ENCODE measurements at regions not wholly inside any gene's neighbourhood (a gene's known extent, or its start where the extent isn't known, plus 50 kb on each side); places are given as distances from the start of the nearest gene placed in this dataset.
"Not testable (repeated sequence)": the region's sequence is repeated elsewhere in the genome, so short reads cannot be mapped to it uniquely, and the experiment has no call there.

- DNase-seq (no peak), ATAC-seq (no peak)
- Histone ChIP-seq H3K27me3 (ENCODE audit: insufficient read depth in 3 of 3, low read length in 2 of 3) (peaks cover 0 to 4% (median 0%) of the 10 kb centered on the region in 3 donors), H3K27ac (no peak overlapping the region), H3K4me1 (no peaks in the 10 kb centered on the region), H3K4me3 (no peak overlapping the region), H3K36me3 (ENCODE audit: insufficient read depth in 1 of 2, low read depth in 1 of 2) (no peaks in the 10 kb centered on the region), H3K9me3 (no peaks in the 10 kb centered on the region)
- intact Hi-C loops (cut with DNase I) = no loop called here
- no peak for TF ChIP-seq CTCF (IDR thresholded peaks at IDR 0.05)
These were observed 276.9 kb downstream of the FAM47A start for GRCh38 chrX:33855251-33855650.

GRCh38 chrX:33852146-33852545 lies 280.0 kb downstream of the FAM47A start:
- DNase-seq; H3K4me3 ChIP-seq; H3K9me3 ChIP-seq; H3K36me3 ChIP-seq (ENCODE audit: insufficient read depth in 1 of 2, low read depth in 1 of 2); intact Hi-C loops (cut with DNase I); ATAC-seq; H3K4me1 ChIP-seq; H3K27me3 ChIP-seq (ENCODE audit: insufficient read depth in 3 of 3, low read length in 2 of 3); H3K27ac ChIP-seq: not testable (repeated sequence)
- 88 to 98% (median 96%) methylated on average over 4 of the region's 4 CpGs for WGBS, 3 donors

GRCh38 chrX:33840176-33840575 lies 291.9 kb downstream of the FAM47A start:
- DNase-seq (no peak), ATAC-seq (no peak)
- intact Hi-C loops (cut with DNase I) = no loop called here
- H3K4me1 ChIP-seq = no peaks in the 10 kb centered on the region
- no peaks in the 10 kb centered on the region for H3K36me3 ChIP-seq (ENCODE audit: insufficient read depth in 1 of 2, low read depth in 1 of 2)
- no peak overlapping the region for H3K27ac ChIP-seq
- H3K4me3 ChIP-seq = no peak overlapping the region
- TF ChIP-seq CTCF (IDR thresholded peaks at IDR 0.05) = no peak
- 9 to 35% (median 18%) methylated on average over 1 of the region's 1 CpG for WGBS, 3 donors
- peaks cover 9% of the 10 kb centered on the region for H3K9me3 ChIP-seq
- peaks cover 0 to 3% (median 0%) of the 10 kb centered on the region in 3 donors for H3K27me3 ChIP-seq (ENCODE audit: insufficient read depth in 3 of 3, low read length in 2 of 3)

GRCh38 chrX:33831211-33831610 lies 300.9 kb downstream of the FAM47A start:
- H3K4me1 ChIP-seq = no peaks in the 10 kb centered on the region
- H3K9me3 ChIP-seq = no peaks in the 10 kb centered on the region
- H3K36me3 ChIP-seq (ENCODE audit: insufficient read depth in 1 of 2, low read depth in 1 of 2) = no peaks in the 10 kb centered on the region
- WGBS, 3 donors = 9 to 13% (median 12%) methylated on average over 2 of the region's 2 CpGs
- TF ChIP-seq CTCF (IDR thresholded peaks at IDR 0.05) = no peak
- no peak overlapping the region for H3K27ac ChIP-seq
- DNase-seq = no peak
- no peak for ATAC-seq
- H3K4me3 ChIP-seq = no peak overlapping the region
- intact Hi-C loops (cut with DNase I) = no loop called here
- peaks cover 0 to 5% (median 0%) of the 10 kb centered on the region in 3 donors for H3K27me3 ChIP-seq (ENCODE audit: insufficient read depth in 3 of 3, low read length in 2 of 3)

GRCh38 chrX:33817266-33817665 lies 314.8 kb downstream of the FAM47A start:
- ATAC-seq (no peak), DNase-seq (no peak)
- Histone ChIP-seq H3K27ac (no peak overlapping the region), H3K4me3 (no peak overlapping the region), H3K4me1 (no peaks in the 10 kb centered on the region), H3K36me3 (ENCODE audit: insufficient read depth in 1 of 2, low read depth in 1 of 2) (no peaks in the 10 kb centered on the region), H3K27me3 (ENCODE audit: insufficient read depth in 3 of 3, low read length in 2 of 3) (no peaks in the 10 kb centered on the region), H3K9me3 (no peaks in the 10 kb centered on the region)
- 84 to 91% (median 90%) methylated on average over 7 of the region's 7 CpGs for WGBS, 3 donors
- TF ChIP-seq CTCF (IDR thresholded peaks at IDR 0.05) = no peak
- intact Hi-C loops (cut with DNase I) = no loop called here
